ENCODE measurements at regions not wholly inside any gene's neighbourhood (a gene's known extent, or its start where the extent isn't known, plus 50 kb on each side); places are given as distances from the start of the nearest gene placed in this dataset.

- DNase-seq (ENCODE audit: low read depth, low spot score) (no peak), ATAC-seq (no peak)
- Histone ChIP-seq H3K79me2 (ENCODE audit: insufficient read depth, low read length) (no peaks in the 10 kb centered on the region), H3K9me2 (ENCODE audit: insufficient read depth) (no peaks in the 10 kb centered on the region), H3K36me3 (ENCODE audit: control insufficient read depth in 1 of 2, insufficient read depth in 2 of 2, low read length in 2 of 2) (no peaks in the 10 kb centered on the region), H3K4me3 (replicated peaks in 1 of 2; ENCODE audit: low read depth in 1 of 2, low read length in 2 of 2) (no peak overlapping the region), H3K27me3 (ENCODE audit: insufficient read depth, low read length) (no peaks in the 10 kb centered on the region), H3K4me1 (ENCODE audit: control insufficient read depth in 1 of 2, insufficient read depth in 2 of 2, low read length in 2 of 2) (no peaks in the 10 kb centered on the region), H3K9ac (ENCODE audit: low read length) (no peak overlapping the region), H3K9me3 (ENCODE audit: control insufficient read depth in 1 of 2, insufficient read depth in 1 of 2, low read depth in 1 of 2, low read length in 2 of 2) (0 out of 4 replicates have a peak, but pooled peaks cover 0 to 3% of the 10 kb centered on the region in 2 experiments), H4K20me1 (ENCODE audit: insufficient read depth) (no peaks in the 10 kb centered on the region), H3K27ac (ENCODE audit: low read depth, low read length) (no peak overlapping the region), H3K4me2 (ENCODE audit: low read length) (no peak overlapping the region), H2AFZ (ENCODE audit: low read depth, low read length, poor library complexity, severe bottlenecking) (no peak overlapping the region)
- ChIA-PET CTCF (no interaction called here), POLR2A (no interaction called here), RAD21 (ENCODE audit: low non-redundant PET in 1 of 2, low total read pairs in 2 of 2, uncharacterized antibody in 2 of 2, unreplicated experiment in 2 of 2) (no interaction called here)
- no peak for TF ChIP-seq EZH2 (IDR thresholded peaks at IDR 0.05)
- TF ChIP-seq JUND (IDR thresholded peaks at IDR 0.05) = no peak
- TF ChIP-seq TCF7L2 (IDR thresholded peaks at IDR 0.05; ENCODE audit: borderline replicate concordance, extremely low read depth, insufficient read depth, insufficient read length) = no peak
- no peak for TF ChIP-seq EZH2phosphoT487 (IDR thresholded peaks at IDR 0.05; ENCODE audit: borderline replicate concordance)
- no peak for TF ChIP-seq ZBTB33 (IDR thresholded peaks at IDR 0.05; ENCODE audit: extremely low read depth, insufficient replicate concordance, low read length)
- no peak for TF ChIP-seq SRF (IDR thresholded peaks at IDR 0.05; ENCODE audit: low read depth)
- TF ChIP-seq POLR2A (IDR thresholded peaks at IDR 0.05; ENCODE audit: borderline replicate concordance, extremely low read depth, insufficient read depth, insufficient read length) = no peak
- TF ChIP-seq ELF1 (IDR thresholded peaks at IDR 0.05; ENCODE audit: borderline replicate concordance, low read depth) = no peak
- TF ChIP-seq SIN3A (IDR thresholded peaks at IDR 0.05; ENCODE audit: low read depth) = no peak
- intact Hi-C loops (cut with micrococcal nuclease) = no loop called here
- BruUV-seq (replicated peaks) = no TSS peak
These were observed 179.6 kb downstream of the TMX1 start for GRCh38 chr14:51419685-51420084.

GRCh38 chr14:51422704-51423103, 182.7 kb downstream of the TMX1 start:
- 0 out of 4 replicates have a peak, but pooled peaks cover 0 to 3% of the 10 kb centered on the region in 2 experiments for H3K9me3 ChIP-seq (ENCODE audit: control insufficient read depth in 1 of 2, insufficient read depth in 1 of 2, low read depth in 1 of 2, low read length in 2 of 2)
- H3K4me2 ChIP-seq (ENCODE audit: low read length) = no peak overlapping the region
- DNase-seq (ENCODE audit: low read depth, low spot score) = peak; percentile 2
- BruUV-seq (replicated peaks) = no TSS peak
- H2AFZ ChIP-seq (ENCODE audit: low read depth, low read length, poor library complexity, severe bottlenecking) = no peak overlapping the region
- no peaks in the 10 kb centered on the region for H4K20me1 ChIP-seq (ENCODE audit: insufficient read depth)
- RAD21 ChIA-PET (ENCODE audit: low non-redundant PET in 1 of 2, low total read pairs in 2 of 2, uncharacterized antibody in 2 of 2, unreplicated experiment in 2 of 2) = no interaction called here
- no peak; the same call in 1 of the 2 replicates for ATAC-seq
- H3K9ac ChIP-seq (ENCODE audit: low read length) = no peak overlapping the region
- intact Hi-C loops (cut with micrococcal nuclease) = no loop called here
- no peaks in the 10 kb centered on the region for H3K9me2 ChIP-seq (ENCODE audit: insufficient read depth)
- H3K4me3 ChIP-seq (replicated peaks in 1 of 2; ENCODE audit: low read depth in 1 of 2, low read length in 2 of 2) = no peak overlapping the region
- no peaks in the 10 kb centered on the region for H3K27me3 ChIP-seq (ENCODE audit: insufficient read depth, low read length)
- H3K79me2 ChIP-seq (ENCODE audit: insufficient read depth, low read length) = no peaks in the 10 kb centered on the region
- CTCF ChIA-PET = no interaction called here
- no peak overlapping the region for H3K27ac ChIP-seq (ENCODE audit: low read depth, low read length)
- no peaks in the 10 kb centered on the region for H3K36me3 ChIP-seq (ENCODE audit: control insufficient read depth in 1 of 2, insufficient read depth in 2 of 2, low read length in 2 of 2)
- POLR2A ChIA-PET = no interaction called here
- H3K4me1 ChIP-seq (ENCODE audit: control insufficient read depth in 1 of 2, insufficient read depth in 2 of 2, low read length in 2 of 2) = no peaks in the 10 kb centered on the region
- TF ChIP-seq POLR2AphosphoS5 (IDR thresholded peaks at IDR 0.05; ENCODE audit: low read depth, low read length) (no peak), EZH2phosphoT487 (IDR thresholded peaks at IDR 0.05; ENCODE audit: borderline replicate concordance) (no peak), ZFX (IDR thresholded peaks at IDR 0.05) (no peak), REST (IDR thresholded peaks at IDR 0.05; ENCODE audit: low read depth) (no peak), EZH2 (IDR thresholded peaks at IDR 0.05) (no peak), ZBTB33 (IDR thresholded peaks at IDR 0.05; ENCODE audit: extremely low read depth, insufficient replicate concordance, low read length) (no peak), SIN3A (IDR thresholded peaks at IDR 0.05; ENCODE audit: low read depth) (no peak), YY1 (IDR thresholded peaks at IDR 0.05; ENCODE audit: extremely low read depth, insufficient replicate concordance, low read depth, low read length) (no peak)
